ENCODE measurements at regions not wholly inside any gene's neighbourhood (a gene's known extent, or its start where the extent isn't known, plus 50 kb on each side); places are given as distances from the start of the nearest gene placed in this dataset.
"Not testable (repeated sequence)": the region's sequence is repeated elsewhere in the genome, so short reads cannot be mapped to it uniquely, and the experiment has no call there.

DNA sequence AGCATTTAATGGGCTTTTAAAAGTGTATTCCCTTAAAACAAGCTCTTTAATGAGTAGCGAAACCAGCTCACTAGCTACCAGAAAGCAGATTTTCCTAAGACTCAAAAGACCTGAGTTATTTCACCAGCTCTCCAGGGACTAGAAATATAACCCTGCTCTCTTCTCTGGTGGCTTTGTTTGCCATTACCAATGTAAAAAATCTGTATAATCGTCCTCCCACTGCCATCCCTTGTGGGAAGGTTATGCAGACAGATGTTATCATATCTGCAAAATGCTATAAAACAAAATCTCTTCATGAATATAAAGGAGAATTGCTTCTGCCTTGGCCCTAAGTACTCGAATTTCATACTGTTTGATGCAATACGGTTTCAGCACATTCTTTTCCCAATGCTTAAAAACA, 335.2 kb downstream of the NUP35 start:
- DNase-seq (ENCODE audit: low read depth): no peak

DNA sequence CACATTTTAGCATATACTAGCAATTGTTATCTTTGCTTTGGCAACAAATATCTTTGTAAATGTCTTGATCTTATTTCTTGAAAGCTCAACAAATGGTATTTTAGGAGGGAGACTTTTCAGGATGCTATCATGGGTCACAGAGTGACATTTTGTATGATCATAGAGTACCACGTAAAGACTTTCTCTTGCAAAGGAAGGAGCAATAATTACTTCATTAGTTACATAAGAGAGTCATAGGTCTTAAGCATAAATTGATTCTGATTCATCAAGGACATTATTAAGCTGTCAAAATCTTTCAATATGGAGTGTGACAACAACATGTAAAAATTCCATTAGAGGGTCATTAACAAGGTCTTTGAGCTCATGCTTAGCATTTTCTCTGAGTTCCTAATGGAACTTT, 339.6 kb downstream of the NUP35 start:
- DNase-seq (ENCODE audit: low read depth): no peak

DNA sequence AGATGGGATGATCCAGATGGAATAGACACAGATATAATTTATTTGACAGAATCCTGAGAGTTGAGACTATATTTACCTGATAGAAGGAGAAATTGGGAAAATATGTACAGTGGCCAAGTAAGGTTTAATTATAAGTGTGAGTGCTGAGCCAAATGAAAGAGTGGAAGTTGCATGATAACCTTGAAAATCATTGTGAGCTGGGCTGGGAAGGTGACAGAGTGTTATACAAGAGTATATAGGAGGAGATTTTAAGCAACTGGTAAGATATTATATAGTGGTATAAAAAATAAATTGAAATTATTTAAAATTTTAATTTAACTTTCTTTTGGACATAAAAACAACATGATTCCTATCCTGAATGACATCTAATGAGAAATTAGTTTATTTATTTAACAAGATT, 340.8 kb downstream of the NUP35 start:
- DNase-seq (ENCODE audit: low read depth): no peak

DNA sequence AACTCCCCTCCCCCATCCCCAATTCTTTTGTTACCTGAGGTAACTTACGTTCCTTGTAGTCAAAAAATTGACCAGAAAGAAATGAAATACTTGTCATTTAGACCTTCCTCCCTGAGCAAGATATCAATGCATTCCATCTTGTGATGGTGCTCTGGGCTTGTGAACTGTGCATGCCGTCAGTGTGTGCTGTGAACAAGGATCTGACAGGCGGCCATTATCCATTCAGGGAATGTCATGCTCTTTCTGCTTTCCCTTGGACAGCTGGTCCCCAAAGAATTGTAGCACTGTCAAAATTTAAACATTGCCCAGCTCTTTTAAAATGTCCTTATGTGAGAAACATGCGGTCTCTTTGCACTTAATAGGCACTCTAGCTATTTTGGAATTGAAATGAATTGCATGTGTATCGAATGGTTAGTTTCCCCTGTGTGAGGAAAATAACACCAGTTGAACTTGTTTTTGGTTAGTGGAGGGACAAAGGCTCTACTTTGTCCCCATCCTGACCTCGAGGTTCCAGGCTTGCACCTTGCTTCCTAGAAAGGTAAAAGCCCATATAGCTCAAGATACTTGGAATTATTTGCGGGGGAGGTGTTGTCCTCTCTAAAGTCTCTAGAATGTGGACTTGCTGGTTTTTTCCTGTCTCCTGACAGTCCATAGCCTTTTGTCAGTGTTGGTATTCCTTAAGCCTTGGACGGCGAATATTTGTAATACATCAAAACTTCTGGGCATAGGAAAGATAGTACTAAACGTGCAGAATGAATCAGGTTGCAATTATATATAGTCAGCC, 350.9 kb downstream of the NUP35 start:
- no peak for DNase-seq (ENCODE audit: low read depth)

DNA sequence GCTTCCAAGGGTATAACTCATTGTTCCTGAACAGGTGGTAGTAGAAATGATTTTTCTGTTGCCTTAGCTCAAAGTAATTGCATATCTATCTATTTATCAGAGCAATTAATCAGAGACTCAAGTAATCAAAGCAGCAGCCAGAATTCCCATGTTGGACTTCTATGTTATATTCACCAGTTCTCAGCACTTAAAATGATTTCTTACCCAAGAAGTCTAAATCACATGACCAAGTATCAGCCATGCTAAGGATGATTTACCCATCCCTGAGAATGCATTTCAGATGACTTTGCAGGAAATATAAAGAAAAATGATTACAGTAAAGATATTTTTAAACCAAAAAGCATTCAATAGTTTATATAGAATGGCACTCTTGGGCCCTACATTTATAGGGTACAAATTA, 352.2 kb downstream of the NUP35 start:
- DNase-seq (ENCODE audit: low read depth): no peak

DNA sequence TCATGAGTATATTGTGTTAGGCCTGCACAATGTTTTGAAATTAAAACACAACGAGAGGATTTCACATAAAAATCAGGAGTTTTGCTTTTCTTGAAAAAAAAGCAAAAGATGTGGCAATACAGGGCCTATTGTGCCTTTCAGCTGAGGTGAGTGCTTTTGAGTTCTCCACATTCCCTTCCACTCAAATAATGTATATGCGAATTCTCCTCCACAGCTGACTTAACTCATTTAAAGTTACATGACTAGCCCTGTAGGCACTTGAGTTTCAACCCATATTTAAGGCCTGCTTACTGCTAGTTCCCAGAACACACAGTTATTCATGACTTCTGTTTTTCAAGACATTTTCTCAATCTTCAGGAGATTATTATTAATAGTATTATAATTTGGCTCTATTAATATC, 353.1 kb downstream of the NUP35 start:
- DNase-seq (ENCODE audit: low read depth): no peak

DNA sequence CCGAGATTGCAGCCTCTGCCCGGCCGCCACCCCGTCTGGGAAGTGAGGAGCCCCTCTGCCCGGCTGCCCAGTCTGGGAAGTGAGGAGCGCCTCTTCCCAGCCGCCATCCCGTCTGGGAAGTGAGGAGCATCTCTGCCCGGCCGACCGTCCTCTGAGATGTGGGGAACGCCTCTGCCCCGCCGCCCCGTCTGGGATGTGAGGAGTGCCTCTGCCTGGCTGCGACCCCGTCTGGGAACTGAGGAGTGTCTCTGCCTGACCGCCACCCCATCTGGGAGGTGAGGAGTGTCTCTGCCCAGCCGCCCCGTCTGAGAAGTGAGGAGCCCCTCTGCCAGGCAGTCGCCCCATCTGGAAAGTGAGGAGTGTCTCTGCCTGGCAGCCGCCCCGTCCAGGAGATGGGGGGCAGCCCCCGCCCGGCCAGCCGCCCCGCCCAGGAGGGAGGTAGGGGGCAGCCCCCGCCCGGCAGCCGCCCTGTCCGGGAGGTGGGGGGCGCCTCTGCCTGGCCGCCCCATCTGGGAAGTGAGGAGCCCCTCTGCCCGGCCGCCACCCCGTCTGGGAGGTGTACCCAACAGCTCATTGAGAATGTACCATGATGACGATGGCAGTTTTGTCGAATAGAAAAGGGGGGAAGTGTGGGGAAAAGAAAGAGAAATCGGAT, 354.8 kb downstream of the NUP35 start:
- not testable (repeated sequence) for DNase-seq (ENCODE audit: low read depth)

DNA sequence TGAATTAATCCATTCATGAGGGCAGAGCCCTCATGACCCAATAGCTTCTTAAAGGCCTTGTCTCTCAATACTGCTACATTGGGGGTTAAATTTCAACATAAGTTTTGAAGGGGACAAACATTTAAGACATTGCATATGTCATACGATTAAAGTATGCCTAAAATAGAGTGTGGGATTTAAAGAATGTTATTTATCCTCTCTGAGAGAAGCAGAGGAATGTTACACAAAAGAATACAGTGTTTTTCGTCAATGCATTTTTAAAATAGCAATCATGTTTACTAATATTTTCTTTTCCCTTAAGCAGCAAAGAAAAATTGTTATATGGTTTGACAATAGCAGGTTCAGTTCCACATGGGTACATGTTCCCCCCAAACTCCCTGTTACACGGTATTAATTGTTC, 363.1 kb downstream of the NUP35 start:
- DNase-seq (ENCODE audit: low read depth): no peak

DNA sequence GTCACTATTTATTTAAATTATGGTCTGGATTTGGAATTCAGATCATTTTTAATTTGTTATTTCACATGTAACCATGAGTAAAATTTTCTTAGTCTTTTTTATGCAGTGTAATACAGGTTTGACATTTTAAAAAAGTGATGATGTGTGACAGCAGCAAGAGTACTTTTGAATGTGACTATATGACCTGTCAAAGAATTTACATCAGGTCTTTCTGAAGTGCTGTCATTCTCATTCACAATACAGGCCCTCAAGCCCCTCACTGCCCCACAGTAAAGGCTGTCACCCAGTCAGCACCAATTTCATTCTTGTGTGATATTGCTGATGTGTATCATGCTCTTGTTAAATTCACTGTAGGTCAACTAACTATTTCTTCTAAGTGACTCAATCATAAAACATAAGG, 364.2 kb downstream of the NUP35 start:
- DNase-seq (ENCODE audit: low read depth): no peak

DNA sequence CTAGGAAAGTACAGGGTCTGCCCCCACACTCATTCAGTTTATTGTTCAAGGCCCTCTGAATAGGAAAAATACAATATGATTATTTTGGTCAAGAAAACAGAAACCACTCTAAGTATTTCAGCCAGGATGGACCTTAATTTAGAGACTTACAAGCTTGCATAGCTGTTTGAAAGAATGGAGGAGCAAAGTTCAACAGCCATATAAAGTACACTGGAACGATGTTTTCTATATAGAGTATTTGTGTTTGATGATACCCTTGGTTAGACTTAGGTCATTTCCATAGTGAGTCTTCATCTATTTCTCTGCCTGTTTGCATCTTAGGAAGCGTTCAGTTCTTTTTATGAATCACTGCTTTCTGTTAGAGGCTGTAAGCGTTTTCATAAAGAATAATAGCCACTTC, 366.2 kb downstream of the NUP35 start:
- no peak for DNase-seq (ENCODE audit: low read depth)

DNA sequence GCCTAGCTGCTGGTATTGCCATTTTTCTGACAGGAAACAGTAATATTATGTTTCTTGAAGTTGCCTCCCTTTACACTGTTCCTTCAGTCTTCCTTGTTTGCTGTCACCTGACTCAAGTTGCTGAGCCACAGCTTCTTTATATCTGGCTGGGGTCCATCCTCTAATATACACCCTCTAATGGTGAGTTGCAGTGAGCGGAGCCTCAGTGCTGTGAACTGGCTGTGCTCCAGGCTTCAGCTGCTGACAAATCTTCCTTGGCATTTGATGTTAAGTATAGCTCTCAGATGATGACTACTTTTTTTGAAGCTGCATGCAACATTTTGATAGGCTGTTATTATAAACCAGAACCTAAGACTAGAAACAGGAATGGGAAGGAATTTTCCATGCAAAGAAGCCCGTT, 366.7 kb downstream of the NUP35 start:
- DNase-seq (ENCODE audit: low read depth): peak; percentile 59

DNA sequence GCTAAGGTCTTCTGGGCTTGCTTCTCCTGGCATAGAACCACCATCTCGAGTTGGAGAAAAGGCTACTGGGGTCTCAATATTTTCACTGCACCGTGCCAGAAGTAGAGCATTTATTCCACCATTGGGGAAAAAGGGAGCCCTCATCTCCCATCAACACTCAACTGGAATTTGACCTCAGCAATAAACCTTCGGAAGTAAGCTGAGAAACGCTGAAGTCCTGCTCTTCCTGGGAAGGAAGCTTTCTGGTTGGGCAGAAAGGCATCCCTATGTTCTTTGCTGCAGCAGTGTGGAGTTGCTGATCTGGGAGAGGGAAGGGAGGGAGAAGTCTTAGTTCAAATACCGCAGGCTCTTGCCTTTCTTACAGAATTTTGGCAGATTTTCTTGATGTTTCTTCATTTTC, 368.8 kb downstream of the NUP35 start:
- peak; percentile 1 for DNase-seq (ENCODE audit: low read depth)

DNA sequence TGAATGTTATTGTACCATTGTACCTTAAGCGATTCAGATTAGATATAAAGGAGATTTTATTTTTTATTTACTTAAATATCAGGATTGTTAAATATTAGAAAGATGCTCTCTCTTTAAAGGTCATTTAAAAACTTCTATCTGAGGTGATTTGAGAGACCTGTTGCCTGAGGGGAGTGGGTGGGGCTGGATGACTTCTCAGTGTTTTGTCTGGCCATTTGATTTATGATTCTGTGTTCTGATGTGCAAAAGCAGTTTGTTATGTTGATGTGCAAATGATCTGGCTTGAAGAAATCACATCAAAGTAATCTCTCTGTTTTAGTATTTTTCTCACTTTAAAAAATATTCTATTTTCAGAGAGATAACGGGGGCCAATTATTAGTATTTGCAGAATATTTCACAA, 370.8 kb downstream of the NUP35 start:
- no peak for DNase-seq (ENCODE audit: low read depth)

DNA sequence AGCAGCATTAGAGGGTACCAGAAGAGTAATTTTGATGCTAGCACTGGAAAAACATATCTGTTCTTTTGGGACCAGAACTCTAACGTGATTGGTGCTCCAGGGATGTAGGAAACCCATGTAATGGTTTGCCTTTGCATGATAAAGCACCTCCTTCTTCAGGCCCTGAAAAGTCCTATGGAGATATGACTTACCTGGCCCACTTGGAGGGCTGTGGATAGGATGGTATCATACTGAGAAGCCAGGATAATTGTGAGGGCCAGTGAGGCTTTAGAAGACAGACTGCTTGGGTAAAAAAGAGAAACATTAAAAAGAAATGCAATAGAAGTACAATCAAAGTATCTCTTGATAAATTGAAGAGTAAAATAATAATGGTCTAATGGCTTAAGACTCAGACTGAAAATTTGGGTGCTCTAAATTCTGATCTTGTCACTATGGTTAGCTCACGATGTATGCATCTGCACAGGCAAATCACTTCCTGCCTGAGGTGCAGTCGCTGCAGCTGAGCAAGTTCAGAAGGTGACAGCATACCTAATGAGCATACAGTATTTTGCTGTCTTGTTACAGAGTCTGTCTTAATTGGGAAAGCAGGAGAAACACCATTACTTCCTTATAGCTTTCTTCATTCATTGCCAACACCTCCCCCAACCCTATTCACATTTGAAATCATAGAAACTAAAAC, 371.5 kb downstream of the NUP35 start:
- peak; percentile 4 for DNase-seq (ENCODE audit: low read depth)

DNA sequence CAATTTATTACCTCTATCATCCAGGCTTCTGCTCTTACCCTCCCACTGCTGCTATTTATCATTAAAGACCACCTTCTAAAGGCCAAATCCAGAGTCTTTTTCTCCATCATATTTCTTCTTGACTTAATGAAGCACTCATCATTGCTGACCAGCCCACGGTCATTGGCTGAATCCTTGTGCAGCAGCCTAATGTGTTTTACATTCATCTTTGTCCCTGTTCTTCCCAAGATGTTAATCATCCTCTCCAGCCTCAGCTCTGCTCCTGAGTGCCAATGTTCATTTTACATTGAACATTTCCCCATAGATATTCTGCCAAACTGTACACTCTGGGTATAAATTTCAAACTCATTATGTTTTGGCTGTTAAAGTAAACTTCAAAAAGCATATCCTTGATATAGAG, 373.6 kb downstream of the NUP35 start:
- no peak for DNase-seq (ENCODE audit: low read depth)

DNA sequence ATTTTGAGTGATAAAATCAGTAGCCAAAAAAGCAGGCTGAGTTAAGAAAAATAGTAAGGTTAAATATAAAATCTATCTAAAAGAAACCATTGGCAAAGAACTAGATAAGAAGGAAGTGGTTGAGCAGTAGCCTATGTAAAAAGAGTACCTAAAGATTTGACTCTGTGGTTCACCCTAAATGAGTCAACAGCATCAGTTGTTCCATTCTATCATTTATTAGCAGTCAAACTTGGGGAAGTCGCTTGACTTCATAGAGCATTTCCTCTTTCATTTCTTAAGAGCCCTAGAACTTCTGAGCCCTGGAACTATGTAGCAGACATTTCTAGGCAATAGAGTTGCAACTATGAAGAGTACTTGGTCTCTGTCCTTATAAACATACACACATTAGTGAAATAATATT, 381.7 kb downstream of the NUP35 start:
- no peak for DNase-seq (ENCODE audit: low read depth)

DNA sequence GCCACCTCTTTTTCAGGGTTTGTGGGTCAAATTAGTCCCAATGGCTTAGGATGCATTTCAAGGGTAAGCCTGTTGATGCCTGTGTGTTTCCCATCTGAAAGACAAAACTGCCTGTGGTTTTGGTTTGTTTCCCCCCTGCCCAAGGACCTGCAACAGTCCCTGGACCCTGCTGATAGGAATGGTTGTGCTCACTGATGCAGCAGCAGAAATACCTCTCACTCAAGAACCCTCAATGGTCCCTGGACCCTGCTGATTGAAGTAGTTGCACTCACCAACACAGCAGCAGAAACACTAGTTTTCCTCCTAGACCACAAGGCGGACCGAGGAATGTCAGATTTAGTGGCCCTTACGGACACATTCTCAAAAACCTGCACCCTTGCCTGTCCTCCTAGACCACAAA, 386.9 kb downstream of the NUP35 start:
- DNase-seq (ENCODE audit: low read depth): no peak

DNA sequence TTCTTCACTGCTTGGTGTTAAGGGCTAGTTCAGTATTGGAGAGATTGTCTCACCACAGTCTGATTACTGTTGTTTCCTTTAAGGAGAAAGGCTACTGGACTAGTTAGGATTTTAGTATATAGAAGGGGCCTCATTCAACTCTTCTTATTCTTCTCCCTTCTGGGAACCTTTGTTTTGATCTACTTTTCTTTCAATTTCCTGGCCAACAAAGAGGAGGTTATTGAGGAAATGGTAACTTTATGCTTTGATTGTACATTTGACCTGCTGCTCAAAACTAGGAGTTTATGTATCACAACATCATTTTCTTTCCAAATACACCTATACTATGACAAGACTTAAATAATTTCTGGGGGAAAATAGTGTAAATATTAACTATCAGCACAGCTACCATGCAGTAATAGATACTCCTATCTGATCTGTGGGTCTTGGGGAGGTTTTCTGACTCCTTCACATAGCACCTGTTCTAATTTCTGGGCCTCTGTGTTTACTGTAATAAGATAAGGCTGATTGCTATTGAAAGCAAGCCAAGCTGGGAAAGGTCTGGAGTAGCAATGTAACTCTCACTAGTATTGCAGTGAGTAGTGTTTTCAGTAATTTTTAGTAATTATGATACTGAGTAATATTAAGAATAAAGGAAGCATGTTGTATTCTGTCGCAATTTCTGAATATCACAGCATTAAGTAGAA, 395.3 kb downstream of the NUP35 start:
- DNase-seq (ENCODE audit: low read depth): no peak

DNA sequence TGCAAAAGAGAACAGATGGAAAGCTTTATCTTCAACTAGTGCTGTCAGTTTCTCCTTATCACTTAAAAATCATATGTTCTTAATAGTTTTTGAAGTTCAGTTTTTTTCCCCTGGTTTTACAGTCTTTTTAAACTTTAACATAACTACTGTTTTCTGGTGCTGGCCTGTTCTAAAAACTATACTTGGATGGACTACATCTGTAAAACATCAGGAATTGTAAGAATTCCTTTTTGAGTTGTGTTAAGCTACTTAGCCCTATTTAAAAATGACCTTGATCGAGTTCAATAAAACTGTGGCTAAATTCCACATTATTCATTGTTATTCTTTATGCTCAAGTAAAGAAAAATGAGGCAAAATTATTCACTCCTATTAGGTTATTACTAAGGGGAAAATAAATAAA, 397.7 kb downstream of the NUP35 start:
- DNase-seq (ENCODE audit: low read depth): no peak

DNA sequence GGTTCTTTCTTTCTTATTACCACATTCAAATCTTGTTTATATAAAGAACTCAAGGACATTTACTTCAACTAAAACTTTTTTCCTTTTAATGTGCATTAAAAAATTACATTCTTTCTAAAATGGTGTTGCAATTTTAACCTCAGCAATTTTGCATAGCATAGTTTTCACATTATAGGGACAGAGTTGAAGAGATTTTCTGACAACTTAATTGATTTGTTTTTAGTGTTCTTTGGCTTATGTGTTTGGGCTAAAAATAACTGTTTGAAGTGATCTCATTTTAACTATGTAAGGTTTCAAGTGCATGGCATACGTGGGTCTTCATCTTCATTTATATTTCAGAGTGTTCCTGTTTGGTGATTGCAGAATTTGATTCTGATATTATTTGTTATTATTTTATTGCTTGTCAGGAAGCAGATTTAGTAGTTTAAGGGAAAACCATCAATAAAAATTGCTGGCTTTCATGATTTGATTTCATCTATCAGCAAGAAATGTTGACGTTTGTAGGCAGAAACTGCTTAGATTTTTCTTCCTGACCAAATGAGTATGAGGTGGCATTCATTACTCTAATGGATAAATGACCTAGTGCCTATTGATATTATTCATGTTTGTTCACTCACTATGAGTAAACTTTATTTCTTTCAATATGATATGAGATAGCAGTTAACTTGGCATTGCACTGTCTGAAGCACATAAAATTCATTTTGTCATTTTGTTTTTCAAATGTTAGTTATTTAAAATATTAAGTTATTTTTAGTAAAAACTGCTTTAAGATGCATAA, 398.4 kb downstream of the NUP35 start:
- no peak for DNase-seq (ENCODE audit: low read depth)

DNA sequence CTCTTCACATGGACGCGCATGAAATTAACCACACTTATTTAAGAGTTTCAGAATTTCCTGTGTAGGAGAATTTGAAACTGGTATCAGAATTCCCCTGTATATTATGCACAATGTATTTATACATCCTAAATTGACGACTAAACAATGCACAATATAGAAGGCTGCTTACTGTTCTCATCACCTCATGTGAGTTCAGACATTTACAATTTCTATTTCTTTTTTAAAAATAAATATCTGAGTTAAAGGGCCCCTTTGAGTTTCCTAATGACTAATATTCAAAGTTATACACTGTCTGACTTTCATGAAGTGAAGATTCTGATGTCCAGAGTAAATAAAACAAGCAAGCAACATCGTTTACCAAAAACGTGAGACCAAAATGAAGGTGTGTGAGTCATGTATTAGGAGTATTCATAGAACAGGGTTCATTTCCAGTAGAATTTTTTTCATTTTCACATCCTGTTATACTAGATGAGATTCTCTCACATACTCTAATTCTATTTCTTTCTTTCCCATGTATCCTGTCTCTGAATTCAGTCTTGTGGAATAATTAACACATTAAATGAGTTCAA, 406.2 kb downstream of the NUP35 start:
- DNase-seq (ENCODE audit: low read depth): no peak

DNA sequence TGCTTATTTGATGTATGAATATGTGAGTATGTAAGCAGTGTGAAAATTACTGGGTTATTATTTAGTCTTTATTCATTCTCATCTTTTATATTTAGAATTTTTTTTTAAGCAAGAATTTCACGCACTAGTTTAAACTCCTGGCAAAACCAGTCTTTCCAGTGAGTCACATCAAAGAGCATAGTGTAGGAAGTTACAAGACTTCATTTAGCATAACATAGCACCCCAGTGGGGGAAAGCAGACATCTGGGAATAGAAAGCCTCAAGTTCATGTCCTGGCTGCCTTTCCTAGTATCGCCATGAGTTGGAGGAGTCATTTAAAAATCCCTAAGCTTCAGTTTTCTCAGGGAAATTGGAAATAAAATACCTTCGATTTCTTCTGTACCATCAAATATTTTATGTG, 408.3 kb downstream of the NUP35 start:
- peak; percentile 17 for DNase-seq (ENCODE audit: low read depth)

Measured in ELR (cell line).